Activated CD4-positive, CD25-positive, alpha-beta regulatory T cell (primary cell): ENCODE measurements at regions not wholly inside any gene's neighbourhood (a gene's known extent, or its start where the extent isn't known, plus 50 kb on each side); places are given as distances from the start of the nearest gene placed in this dataset.
A peak's percentile ranks its signal among the peaks of the same experiment; 100 is the strongest.
"Not testable (repeated sequence)": the region's sequence is repeated elsewhere in the genome, so short reads cannot be mapped to it uniquely, and the experiment has no call there.

Experiments used
- DNase-seq, 4 experiments: peaks; one replicate each; lab custom pipeline; 2025; lab: John Stamatoyannopoulos, UW

DNA sequence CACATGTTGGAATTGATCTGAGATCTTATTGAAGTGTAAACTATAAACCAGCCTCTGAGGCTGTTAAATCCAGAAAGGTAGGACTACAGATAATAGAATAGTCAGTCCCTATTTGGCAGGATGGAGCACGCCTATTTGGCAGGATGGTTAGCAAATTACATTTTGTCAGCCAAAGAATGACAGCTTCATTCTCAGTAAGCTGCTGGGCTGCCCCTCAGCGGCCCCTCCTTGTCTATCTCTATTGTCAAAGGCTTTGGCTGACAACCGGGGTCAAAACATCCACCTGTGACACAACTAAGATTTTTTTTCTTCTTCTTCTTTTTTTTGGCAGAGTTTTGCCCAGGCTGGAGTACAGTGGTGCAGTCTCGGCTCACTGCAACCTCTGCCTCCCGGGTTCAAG lies 123.4 kb upstream of the ECI2 start:
- DNase-seq: no peak

DNA sequence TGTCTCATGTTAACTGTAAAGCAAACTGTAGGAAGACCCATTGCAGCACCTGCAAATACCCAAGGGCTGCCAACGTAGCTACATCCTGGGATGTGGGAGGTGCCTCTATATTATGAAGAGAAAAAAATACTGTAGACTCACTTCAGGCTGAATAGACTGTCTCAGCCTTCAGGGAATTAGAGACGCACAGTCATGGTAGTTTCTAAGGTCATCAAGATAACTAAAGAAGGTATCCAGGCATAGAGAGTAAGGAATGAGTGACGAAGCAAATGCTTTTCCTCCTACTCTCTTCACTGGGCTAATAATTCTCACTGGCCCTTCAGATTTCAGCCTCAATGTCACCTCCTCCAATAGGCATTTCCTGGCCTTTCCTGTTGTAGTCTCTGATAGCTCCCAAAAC lies 121.6 kb upstream of the ECI2 start:
- DNase-seq: no peak

DNA sequence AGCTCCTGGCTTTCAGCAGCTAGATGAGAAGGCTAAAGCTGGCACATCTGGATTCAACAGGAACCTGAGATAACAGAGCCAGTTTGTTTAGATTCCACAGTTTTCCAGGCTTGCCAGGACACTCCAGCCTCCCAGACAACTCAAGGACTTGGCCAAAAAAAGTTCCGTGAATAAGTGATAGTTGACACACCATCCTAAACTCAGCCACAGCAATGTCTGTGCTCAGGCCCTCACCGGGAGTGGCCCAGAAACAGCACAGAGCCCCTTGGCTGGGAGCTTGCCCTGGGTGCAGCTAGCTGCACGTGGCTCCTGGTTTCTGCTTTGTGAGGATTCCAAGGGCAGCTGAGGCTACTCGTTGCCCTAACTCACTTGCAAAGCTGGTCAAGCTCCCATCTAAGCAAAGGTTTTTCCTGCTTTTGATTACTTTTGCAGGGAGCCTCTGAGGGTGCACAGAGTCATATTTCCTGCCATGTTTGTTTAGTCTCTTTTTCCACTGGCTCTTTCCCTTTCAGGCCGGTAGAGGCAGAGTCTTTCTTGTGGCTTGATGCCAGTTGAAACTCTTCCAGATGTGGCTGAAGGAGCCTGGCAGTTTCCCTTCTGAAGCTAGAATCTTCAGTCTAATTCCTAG lies 118.3 kb upstream of the ECI2 start:
- DNase-seq: no peak

DNA sequence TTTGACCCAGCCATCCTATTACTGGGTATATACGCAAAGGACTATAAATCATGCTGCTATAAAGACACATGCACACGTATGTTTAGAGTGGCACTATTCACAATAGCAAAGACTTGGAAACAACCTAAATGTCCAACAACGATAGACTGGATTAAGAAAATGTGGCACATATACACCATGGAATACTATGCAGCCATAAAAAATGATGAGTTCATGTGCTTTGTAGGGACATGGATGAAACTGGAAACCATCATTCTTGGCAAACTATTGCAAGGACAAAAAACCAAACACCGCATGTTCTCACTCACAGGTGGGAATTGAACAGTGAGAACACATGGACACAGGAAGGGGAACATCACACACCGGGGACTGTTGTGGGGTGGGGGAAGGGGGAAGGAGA lies 117.1 kb upstream of the ECI2 start:
- not testable (repeated sequence) for DNase-seq

DNA sequence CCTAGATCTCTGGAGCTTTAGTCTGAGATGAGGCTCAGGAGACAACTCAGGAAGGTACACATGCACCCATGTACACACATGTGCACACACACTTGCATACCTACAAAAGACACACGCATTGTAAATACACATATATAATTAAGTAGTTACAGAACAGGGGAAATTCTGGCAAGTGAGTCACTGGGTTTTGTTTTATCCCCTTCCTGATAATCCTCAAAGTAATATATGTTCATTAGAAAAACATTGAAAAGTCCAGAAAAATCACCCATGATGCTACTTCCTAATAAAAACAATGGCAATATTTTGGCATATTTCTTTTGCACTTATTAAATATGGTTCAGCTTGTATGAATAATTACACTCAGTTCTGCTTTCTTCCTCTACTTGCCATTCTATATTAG lies 115.3 kb upstream of the ECI2 start:
- DNase-seq: no peak

DNA sequence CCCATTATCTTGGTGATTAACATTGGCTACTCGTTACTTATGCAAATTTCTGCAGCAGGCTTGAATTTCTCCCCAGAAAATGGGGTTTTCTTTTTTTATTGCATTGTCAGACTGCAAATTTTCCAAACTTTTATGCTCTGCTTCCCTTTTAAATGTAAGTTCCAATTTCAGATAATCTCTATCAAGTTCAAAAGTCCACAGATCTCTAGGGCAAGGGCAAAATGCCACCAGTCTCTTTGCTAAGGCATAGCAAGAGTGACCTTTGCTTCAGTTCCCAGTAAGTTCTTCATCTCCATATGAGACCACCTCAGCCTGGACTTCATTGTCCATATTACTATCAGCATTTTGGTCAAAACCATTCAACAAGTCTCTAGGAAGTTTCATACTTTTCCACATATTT lies 108.5 kb upstream of the ECI2 start:
- not testable (repeated sequence) for DNase-seq

DNA sequence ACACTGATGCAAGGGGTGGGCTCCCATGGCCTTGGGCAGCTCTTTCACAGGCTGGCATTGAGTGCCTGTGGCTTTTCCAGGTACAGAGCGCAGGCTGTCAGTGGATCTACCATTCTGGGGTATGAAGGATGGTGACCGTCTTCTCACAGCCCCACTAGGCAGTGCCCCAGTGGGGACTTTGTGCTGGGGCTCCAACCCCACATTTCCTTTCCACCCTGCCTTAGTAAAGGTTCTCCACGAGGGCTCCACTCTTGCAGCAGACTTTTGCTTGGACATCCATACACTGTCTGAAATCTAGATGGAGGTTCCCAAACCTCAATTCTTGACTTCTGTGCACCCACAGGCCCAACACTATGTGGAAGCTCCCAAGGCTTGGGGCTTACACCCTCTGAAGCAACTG lies 107.9 kb upstream of the ECI2 start:
- DNase-seq: no peak

DNA sequence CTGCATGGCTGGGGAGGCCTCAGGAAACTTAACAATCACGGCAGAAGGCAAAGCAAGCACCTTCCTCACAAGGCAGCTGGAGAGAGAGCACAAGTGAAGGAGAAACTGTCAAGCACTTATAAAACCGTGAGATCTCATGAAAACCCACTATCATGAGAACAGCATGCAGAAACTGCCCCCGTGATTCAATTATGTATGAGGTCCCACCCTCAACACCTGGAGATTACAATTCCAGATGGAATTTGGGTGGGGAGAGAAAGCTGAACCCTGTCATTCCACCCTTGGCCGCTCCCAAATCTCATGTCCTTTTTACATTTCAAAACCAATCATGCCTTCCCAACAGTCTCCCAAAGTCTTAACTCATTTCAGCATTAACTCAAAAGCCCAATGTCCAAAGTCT lies 107.2 kb upstream of the ECI2 start:
- DNase-seq: no peak

DNA sequence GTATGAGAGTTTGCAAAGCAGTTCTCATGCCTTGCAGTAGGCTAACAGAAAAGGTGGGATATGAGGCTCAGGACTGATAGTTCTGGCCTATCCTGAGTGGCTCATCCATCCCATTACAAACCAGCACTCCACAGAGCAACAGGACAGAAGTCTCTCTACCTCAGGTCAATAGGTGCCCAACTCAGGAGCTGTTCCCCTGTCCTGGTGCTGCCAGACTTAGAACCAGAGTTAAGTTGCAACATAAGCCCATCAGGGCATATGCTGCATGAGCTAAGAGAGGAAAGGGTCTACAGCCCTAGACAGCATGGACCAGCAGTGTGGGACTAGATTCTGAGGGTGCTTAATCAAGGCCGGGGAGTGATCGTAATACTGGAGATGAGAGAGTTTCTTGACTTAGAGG lies 104.8 kb upstream of the ECI2 start:
- no peak for DNase-seq

DNA sequence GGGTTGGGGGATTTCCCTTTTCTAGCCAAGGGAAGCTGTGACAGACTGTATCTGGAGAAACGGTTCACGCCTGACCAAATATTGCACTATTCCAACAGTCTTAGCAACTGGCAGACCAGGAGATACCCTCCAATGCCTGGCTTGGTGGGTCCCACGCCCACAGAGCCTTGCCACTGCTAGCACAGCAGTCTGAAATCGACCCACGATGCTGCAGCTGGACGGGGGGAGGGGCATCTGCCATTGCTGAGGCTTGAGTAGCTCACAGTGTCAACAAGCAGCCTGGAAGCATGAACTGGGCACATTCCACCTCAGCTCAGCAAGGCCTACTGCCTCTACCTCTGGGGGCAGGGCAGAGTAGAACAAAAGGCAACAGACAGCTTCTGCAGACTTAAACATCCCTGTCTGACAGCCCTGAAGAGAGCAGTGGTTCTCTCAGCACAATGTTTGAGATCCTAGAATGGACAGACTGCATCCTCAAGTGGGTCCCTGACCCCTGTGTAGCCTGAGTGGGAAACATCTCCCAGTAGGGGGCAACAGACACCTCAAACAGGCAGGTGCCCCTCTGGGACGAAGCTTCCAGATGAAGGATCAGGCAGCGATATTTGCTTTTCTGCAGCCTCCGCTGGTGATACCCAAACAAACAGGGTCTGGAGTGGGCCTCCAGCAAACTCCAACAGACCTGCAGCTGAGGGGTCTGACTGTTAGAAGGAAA lies 89.9 kb upstream of the ECI2 start:
- no peak for DNase-seq

DNA sequence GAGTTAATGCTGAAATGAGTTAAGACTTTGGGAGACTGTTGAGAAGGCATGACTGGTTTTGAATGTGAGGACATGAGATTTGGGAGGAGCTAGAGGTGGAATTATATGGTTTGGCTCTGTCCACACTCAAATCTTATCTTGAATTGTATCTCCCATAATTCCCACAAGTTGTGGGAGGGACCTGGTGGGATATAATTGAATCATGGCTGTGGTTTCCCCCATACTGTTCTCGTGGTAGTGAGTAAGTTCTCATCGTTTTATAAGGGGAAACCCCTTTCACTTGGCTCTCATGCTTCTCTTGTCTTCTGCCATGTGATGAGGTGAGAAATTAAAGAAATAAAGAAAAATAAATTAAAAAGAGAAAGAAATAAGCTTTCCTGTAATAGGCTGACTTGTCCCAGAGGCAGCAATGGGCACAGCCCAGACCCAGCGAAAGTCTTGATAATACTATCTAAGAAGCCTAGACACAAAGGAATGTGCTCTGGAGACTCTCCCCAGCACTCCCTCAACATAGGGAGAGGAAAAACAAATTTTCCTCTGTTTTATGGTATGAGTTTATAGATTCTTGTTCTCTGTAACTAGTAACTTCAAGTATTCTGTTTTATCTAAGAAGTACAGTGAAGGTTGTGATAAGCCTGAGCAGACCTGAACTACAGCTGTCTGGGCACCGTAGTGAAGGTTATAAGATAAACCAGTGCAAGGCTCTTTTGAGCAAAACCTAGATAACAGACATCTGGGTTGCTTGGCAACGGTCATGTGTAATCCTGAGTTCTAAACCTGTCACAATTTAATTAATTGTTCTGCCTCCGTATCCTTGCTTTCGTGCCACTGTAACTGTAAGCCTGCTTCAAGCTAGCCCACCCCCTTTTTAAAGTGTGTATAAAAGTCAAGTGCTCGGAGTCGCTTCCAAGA lies 88.9 kb upstream of the ECI2 start:
- no peak for DNase-seq

DNA sequence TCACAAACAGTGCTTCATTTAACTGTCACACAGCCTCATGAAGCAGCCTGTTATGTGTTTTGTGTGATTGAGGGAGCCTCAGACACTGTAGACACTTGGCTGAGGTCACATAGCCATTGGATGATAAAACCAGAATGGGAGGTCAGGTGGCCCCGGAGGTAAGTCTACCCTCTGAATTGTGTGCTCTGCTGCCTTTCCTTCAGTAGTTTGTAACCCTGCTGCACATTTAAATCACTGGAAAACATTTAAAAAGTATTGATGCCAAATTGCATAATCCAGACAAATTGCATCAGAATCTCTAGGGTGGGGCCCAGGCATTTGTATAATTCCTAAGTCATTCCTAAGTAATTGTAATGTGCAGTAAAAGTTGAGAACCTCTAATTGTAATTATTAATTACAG lies 85.2 kb upstream of the ECI2 start:
- no peak for DNase-seq

DNA sequence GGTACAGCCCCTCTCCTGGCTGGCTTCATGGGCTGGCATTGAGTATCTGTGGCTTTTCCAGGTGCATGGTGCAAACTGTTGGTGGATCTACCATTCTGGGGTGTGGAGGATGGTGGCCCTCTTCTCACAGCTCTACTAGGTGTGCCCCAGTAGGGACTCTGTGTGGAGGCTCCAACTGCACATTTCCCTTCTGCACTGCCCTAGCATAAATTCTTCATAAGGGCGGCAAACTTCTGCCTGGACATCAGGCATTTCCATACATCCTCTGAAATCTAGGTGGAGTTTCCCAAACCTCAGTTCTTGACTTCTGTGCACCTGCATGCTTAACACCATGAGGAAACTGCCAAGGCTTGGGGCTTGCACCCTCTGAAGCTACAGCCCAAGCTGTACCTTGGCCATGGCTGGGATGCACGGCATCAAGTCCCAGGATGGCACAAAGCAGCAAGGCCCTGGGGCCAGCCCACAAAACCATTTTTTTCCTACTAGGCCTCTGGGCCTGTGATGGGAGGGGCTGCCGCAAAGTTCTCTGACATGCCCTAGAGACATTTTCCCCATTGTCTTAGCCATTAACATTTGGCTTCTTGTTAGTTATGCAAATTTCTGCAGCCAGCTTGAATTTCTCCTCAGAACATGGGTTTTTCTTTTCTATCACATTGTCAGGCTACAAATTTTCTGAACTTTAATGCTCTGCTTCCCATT lies 83.4 kb upstream of the ECI2 start:
- DNase-seq: not testable (repeated sequence)

DNA sequence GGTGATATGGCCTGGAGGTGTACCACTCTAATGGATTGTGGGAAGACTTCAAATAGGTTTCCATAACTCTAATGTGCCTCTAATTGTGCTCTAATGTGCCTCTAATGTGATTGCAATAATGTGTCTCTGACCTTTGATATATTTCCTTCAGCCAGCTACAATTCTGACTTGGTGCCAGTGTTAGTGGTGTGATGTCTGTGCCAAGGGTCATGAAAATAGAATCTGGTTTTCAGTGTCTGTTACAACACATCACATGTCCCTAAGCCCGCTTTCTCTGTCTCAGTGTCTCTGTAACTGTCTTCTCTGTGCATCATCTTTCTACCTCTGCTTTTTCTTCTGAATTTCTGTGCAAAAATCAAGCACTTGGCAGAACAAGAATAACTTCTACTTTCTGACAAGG lies 77.2 kb upstream of the ECI2 start:
- no peak for DNase-seq

DNA sequence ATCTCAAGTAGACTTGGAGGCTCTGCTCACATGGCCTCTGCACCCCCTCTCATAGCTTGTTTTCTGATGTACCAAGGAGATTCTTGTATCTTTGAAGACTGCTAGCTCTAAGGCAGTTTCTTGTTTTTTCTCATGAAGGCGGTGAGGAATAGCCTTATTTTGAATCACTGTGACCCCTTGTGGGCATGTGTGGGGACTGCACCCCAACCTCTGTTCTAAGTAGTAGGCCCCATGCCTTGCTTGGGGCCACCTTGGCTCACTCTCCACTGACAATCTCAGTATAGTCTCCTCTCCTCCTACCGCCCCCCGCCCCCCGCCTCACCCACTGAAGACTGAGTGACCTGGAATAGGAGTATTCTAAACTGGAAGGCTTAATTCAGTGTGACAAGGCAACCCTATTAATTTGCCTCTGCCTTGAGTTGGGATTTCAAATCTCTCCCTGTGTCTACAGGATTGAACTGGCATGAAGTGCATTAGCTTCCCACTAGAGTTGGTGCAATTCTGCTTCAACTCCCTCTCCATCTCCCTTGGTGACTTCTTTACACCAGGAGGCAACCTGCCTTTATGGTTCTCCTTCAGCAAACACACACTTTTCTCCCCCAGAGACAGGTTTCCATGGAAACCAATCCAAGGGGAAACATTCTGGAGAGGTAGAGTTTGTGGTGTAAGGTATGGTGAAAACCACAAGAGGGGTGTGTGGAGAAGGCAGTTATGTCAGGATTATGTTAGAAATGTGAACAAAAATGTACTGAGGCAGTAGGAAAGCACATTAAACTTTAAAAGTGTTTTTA lies 75.4 kb upstream of the ECI2 start:
- peak; percentile 9 to 25 (median 16) for DNase-seq

DNA sequence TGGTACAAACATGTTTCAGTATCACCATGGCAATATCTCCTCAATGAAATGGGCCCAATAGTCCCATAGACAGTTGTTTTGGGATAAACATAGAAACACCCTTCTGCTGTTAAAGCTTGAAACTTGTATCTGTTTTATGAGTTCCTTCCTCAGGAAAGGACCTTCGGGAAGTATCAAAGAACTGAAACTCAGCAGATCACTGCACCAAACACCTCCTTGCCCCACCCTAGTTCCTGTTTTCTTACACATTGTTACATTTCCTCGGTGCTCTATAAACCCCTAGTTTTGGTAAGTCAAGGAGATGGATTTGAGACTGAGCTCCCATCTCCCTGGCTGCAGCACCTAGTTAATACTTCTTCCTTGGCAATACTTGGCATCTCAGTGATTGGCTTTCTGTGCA lies 73.8 kb upstream of the ECI2 start:
- no peak for DNase-seq

DNA sequence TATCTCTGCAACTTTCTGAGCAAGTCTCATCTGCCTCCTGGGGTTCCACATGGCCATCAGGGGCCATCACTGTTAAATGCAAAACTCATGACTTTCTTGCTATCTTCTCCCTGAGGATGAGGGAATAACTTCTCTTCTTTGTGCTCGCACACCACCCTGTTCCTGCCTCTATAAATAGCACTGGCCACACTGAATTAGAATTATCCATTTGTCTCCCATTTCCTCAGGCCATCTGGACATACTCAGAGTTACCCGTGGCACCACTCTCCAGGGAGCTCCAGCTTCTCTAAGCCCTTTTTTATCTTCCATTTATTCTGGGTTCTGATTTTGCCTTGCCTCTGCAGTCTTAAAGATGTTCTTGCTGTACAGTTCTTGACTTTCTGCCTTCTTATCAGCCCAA lies 72.8 kb upstream of the ECI2 start:
- no peak for DNase-seq

DNA sequence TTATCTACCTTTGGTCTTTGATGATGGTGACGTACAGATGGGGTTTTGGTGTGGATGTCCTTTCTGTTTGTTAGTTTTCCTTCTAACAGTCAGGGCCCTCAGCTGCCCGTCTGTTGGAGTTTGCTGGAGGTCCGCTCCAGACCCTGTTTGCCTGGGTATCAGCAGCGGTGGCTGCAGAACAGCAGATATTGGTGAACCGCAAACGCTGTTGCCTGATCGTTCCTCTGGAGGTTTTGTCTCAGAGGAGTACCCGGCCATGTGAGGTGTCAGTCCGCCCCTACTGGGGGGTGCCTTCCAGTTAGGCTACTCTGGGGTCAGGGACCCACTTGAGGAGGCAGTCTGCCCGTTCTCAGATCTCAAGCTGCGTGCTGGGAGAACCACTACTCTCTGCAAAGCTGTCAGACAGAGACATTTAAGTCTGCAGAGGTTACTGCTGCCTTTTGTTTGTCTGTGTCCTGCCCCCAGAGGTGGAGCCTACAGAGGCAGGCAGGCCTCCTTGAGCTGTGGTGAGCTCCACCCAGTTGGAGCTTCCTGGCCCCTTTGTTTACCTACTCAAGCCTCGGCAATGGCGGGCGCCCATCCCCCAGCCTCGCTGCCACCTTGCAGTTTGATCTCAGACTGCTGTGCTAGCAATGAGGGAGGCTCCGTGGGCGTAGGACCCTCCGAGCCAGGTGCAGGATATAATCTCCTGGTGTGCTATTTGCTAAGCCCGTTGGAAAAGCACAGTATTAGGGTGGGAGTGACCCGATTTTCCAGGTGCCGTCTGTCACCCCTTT lies 68.5 kb upstream of the ECI2 start:
- DNase-seq: not testable (repeated sequence)

DNA sequence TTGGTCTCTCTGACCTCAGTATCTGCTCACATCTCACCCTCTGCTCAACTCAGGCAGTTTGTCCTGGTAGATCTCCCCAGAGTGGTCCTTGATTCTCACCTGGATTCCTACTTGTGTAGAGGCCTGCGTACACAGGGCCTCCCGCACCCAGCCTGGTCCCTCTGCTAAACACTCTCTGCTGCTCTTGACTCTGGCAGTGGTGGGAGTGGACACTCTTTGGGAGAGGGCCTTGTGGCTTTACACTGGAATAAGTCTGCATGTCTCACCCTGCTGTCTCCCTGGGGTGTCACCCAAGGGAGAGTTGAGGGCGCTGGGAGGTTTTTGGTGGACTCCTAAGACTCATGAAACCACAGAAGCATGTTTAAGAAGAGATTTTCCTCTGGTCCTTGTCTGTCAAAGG lies 57.3 kb upstream of the ECI2 start:
- DNase-seq: no peak

DNA sequence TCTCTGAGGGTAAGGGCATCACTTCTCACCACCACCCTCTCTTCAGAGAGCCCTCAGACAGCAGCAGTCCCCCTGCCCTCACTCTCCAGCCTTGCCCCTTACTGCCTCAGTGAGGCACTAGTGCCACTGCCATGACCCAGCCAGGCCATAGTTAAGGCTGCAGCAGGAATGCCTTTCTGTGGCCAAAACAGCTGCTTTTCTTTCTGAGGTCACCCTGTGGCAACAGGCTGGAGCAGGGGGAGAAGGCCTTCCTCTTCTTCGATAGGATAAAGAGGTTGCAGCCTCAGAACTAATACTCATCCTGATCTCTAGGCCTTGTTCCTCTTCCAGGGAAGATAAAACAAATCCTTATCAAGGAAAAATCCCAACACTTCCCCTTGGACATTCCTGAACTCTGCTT lies 56.8 kb upstream of the ECI2 start:
- no peak for DNase-seq

DNA sequence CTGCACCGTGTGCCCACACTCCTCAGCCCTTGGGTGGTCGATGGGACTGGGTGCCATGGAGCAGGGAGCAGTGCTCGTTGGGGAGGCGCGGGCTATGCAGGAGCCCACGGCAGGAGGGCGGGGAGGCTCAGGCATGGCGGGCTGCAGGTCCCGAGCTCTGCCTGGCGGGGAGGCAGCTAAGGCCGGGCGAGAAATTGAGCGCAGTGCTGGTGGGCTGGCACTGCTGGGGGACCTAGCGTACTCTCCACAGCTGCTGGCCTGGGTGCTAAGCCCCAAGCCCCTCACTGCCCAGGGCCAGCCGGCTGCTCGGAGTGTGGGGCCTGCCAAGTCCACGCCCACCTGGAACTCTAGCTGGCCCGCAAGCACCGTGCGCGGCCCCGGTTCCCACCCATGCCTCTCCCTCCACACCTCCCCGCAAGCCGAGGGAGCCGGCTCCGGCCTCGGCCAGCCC lies 55.9 kb upstream of the ECI2 start:
- no peak for DNase-seq
